Stimulated activated CD4-positive, alpha-beta T cell treated with anti-CD3 and anti-CD28 coated beads, Interleukin-2, amount 100 ng/mL, for 24 hours (primary cell): ENCODE measurements at regions not wholly inside any gene's neighbourhood (a gene's known extent, or its start where the extent isn't known, plus 50 kb on each side); places are given as distances from the start of the nearest gene placed in this dataset.

ENCODE experiments used
- DNase-seq, 2 donors: peaks; one replicate each; pipeline ENCODE4 v3.0.0-alpha.2; 2020

GRCh38 chr7:155138204-155138603 lies 68.1 kb downstream of the HTR5A start:
- DNase-seq: no peak

GRCh38 chr7:155141562-155141961 lies 71.4 kb downstream of the HTR5A start:
- no peak for DNase-seq

- no peak for DNase-seq
Measured at GRCh38 chr7:155143381-155143780, 73.3 kb downstream of the HTR5A start.

- DNase-seq: no peak
Measured at GRCh38 chr7:155144371-155144770, 74.2 kb downstream of the HTR5A start.

- DNase-seq: no peak
Measured at GRCh38 chr7:155145477-155146255, 75.5 kb downstream of the HTR5A start.

- DNase-seq: no peak
Measured at GRCh38 chr7:155147172-155147571, 77.0 kb downstream of the HTR5A start.

GRCh38 chr7:155147624-155148023 lies 77.5 kb downstream of the HTR5A start:
- no peak for DNase-seq

- no peak for DNase-seq
Measured at GRCh38 chr7:155153676-155154075, 83.6 kb downstream of the HTR5A start.

- DNase-seq: no peak
Measured at GRCh38 chr7:155154586-155154985, 84.5 kb downstream of the HTR5A start.

GRCh38 chr7:155161690-155162089 lies 91.6 kb downstream of the HTR5A start:
- no peak for DNase-seq

GRCh38 chr7:155162422-155162821 lies 92.3 kb downstream of the HTR5A start:
- DNase-seq: no peak

GRCh38 chr7:155163696-155164095 lies 93.6 kb downstream of the HTR5A start:
- no peak for DNase-seq

GRCh38 chr7:155164316-155164715 lies 94.2 kb downstream of the HTR5A start:
- no peak for DNase-seq

- no peak for DNase-seq
Measured at GRCh38 chr7:155166108-155166507, 96.0 kb downstream of the HTR5A start.

GRCh38 chr7:155166673-155167370 lies 96.7 kb downstream of the HTR5A start:
- DNase-seq: no peak

GRCh38 chr7:155167706-155168365 lies 97.7 kb downstream of the HTR5A start:
- DNase-seq: no peak

GRCh38 chr7:155168597-155169480 lies 98.7 kb downstream of the HTR5A start:
- no peak for DNase-seq

- DNase-seq: no peak
Measured at GRCh38 chr7:155169498-155170065, 99.5 kb downstream of the HTR5A start.

GRCh38 chr7:155170331-155170730 lies 100.2 kb downstream of the HTR5A start:
- no peak for DNase-seq

- no peak for DNase-seq
Measured at GRCh38 chr7:155172141-155172540, 102.0 kb downstream of the HTR5A start.

GRCh38 chr7:155173905-155174304 lies 103.8 kb downstream of the HTR5A start:
- no peak for DNase-seq

GRCh38 chr7:155178096-155178495 lies 108.0 kb downstream of the HTR5A start:
- no peak for DNase-seq

GRCh38 chr7:155181768-155182167 lies 111.6 kb downstream of the HTR5A start:
- no peak for DNase-seq
